Skeletal muscle tissue (tissue), 3 donors: ENCODE measurements at regions not wholly inside any gene's neighbourhood (a gene's known extent, or its start where the extent isn't known, plus 50 kb on each side); places are given as distances from the start of the nearest gene placed in this dataset.
A peak's percentile ranks its signal among the peaks of the same experiment; 100 is the strongest.

Source experiments
- H3K27ac ChIP-seq: one replicate; pipeline ENCODE4 v1.7.0; 2013; ENCODE audit warnings: mild to moderate bottlenecking, low read depth, low read length, inconsistent platforms
- H3K27me3 ChIP-seq, 3 donors: one replicate each; pipeline ENCODE4 v1.7.0; 2013; ENCODE audit warnings: low read length in 3 of 3; ENCODE audit not compliant: control insufficient read depth in 3 of 3, insufficient read depth in 3 of 3
- H3K36me3 ChIP-seq, 3 donors: one replicate each; pipeline ENCODE4 v1.7.0; 2013; ENCODE audit warnings: low read length in 3 of 3; ENCODE audit not compliant: control insufficient read depth in 3 of 3, insufficient read depth in 3 of 3
- H3K4me1 ChIP-seq, 3 donors: one replicate each; pipeline ENCODE4 v1.7.0; 2013; ENCODE audit warnings: low read length in 3 of 3, mild to moderate bottlenecking in 3 of 3; ENCODE audit not compliant: control insufficient read depth in 3 of 3, insufficient read depth in 3 of 3
- H3K4me3 ChIP-seq, 3 donors: one replicate each; pipeline ENCODE4 v1.7.0; 2013; ENCODE audit warnings: low read length in 3 of 3
- H3K9ac ChIP-seq, 3 donors: one replicate each; pipeline ENCODE4 v1.7.0; 2013; ENCODE audit warnings: low read length in 3 of 3, mild to moderate bottlenecking in 3 of 3, moderate library complexity in 2 of 3, low read depth in 1 of 3
- H3K9me3 ChIP-seq, 3 donors: one replicate each; pipeline ENCODE4 v1.7.0; 2013; ENCODE audit warnings: low read length in 3 of 3; ENCODE audit not compliant: control insufficient read depth in 3 of 3
- donor health status: Osteomylitis.

DNA sequence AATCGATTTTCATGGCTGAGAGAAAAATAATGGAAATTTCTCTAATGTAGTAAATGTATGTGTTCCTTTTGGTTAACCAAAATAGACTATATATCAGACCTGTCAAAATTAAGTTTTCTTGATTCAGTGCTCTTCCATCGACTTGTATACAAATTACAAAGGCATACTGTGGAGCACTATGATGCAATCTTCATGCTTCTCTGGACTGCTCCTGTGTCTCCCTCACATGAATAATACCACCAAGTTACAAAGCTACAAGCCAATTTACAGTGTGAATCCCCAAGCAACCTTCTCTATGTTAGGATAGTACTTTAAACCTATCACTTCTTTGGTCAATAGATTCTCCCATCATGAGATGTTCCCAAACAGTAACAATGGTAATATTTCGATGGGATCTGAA lies 577.9 kb downstream of the PPARGC1A start:
- Histone ChIP-seq H3K36me3 (no peaks in the 10 kb centered on the region), H3K27me3 (no peaks in the 10 kb centered on the region), H3K4me3 (no peak overlapping the region), H3K4me1 (no peaks in the 10 kb centered on the region), H3K27ac (no peak overlapping the region), H3K9ac (no peak overlapping the region), H3K9me3 (no peaks in the 10 kb centered on the region)

DNA sequence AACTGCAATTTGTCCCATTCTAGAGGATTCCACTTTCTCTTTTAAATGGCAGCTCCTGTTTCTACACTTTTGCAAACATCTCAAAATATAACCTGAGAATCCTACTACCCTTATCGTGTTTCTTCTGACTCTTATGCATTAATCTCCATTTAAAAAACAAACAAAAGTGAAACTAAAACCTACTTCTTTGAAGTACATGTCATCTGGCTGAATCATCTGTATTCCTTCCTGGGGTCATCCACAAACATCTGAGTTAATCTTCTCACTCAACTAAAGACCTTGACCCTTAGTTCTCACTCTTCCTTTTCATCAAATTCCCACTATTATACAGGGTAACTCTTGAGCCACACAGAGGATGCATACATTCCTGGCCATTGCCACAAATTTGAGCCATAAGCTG lies 584.8 kb downstream of the PPARGC1A start:
- H3K27ac ChIP-seq, result no peak overlapping the region
- no peaks in the 10 kb centered on the region for H3K9me3 ChIP-seq
- no peaks in the 10 kb centered on the region for H3K36me3 ChIP-seq
- no peak overlapping the region for H3K9ac ChIP-seq
- H3K4me3 ChIP-seq, result no peak overlapping the region
- H3K27me3 ChIP-seq, result no peaks in the 10 kb centered on the region
- no peaks in the 10 kb centered on the region for H3K4me1 ChIP-seq

DNA sequence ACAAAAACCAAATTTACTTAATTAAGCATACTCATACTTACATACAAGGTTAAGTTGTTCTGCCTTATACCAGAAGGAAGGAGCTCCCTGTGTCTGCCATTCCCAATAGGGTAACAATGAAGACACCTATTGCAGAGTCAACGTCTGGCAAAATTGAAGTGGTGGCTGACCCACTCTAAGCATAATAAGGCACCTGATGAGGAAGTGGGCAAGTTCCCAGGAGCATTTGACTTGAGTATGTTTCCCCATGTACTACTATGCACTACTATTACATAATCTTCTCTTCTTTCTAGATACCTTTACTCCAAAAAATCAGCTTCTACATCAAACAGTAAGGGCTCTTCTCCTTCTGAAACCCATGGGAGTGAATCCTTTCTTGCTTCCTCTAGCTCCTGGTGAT lies 591.5 kb downstream of the PPARGC1A start:
- no peaks in the 10 kb centered on the region for H3K36me3 ChIP-seq
- no peaks in the 10 kb centered on the region for H3K27me3 ChIP-seq
- H3K9ac ChIP-seq, result no peak overlapping the region
- H3K4me1 ChIP-seq, result no peaks in the 10 kb centered on the region
- no peak overlapping the region for H3K27ac ChIP-seq
- H3K9me3 ChIP-seq, result no peaks in the 10 kb centered on the region
- H3K4me3 ChIP-seq, result no peak overlapping the region

DNA sequence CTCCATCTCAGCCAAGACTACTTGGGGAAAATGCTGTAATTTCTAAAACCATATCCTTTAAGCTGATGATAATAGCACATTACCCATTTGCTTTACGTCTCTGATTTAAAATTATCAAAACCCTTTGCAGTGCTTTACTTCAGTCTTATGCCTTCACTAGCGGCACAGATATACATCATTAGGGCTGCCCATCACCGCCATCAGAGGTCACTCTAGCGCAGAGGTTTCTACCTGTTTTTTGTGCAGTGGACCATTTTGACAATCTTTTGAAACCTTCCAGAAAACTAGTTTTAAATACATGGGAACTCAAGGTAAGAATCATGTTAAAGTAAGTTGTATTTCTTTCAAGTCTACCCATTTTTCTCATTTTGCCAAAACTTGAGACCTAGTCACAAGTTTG lies 592.5 kb downstream of the PPARGC1A start:
- no peak overlapping the region for H3K27ac ChIP-seq
- H3K9ac ChIP-seq, result no peak overlapping the region
- no peaks in the 10 kb centered on the region for H3K4me1 ChIP-seq
- no peaks in the 10 kb centered on the region for H3K27me3 ChIP-seq
- no peaks in the 10 kb centered on the region for H3K36me3 ChIP-seq
- H3K9me3 ChIP-seq, result no peaks in the 10 kb centered on the region
- no peak overlapping the region for H3K4me3 ChIP-seq

DNA sequence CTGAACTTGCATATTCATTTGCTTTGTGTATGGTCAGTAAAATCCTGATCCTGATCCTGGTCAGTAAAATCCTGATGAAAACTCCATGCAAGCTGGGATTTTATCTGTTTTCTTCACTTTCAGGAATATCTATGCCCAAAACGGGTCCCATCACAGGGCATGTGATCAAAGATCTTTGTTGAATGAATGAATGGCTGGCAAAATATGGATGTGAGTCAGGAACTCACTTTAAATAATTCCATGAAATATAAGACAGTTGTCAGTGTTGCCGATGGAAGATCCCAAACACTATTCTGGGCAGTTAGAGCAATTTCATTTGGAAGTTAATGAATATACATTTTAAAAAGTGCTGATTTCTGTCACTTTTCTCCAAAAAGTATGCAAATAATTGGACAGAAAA lies 598.4 kb downstream of the GBA3 start:
- Histone ChIP-seq H3K27me3 (no peaks in the 10 kb centered on the region), H3K9me3 (no peaks in the 10 kb centered on the region), H3K36me3 (no peaks in the 10 kb centered on the region), H3K4me1 (peaks cover 0 to 5% (median 4%) of the 10 kb centered on the region in 3 donors), H3K27ac (peak overlapping the region; percentile 48), H3K4me3 (no peak overlapping the region), H3K9ac (no peak overlapping the region)

DNA sequence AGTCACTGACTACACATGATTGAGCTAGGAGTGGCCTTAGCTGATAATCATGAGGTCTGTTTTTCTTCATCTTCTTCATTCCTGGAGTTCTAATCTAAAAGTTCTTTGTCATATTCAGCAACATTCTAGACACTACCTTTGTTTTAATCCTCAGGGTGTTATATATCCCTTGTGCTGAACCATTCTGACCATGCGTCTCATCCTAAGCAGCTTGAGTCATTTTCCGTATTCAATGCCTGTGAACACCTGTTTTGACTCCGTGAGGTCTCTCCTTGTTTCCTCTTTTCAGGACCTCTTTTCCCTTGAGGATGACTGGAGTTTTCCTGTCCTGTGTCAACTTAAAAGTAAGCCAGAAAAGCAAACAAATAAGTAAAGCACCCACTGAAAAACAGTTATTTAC lies 597.9 kb downstream of the GBA3 start:
- Histone ChIP-seq H3K9ac (no peak overlapping the region), H3K4me1 (peaks cover 0 to 5% (median 4%) of the 10 kb centered on the region in 3 donors), H3K4me3 (no peak overlapping the region), H3K27ac (peak overlapping the region; percentile 48), H3K36me3 (no peaks in the 10 kb centered on the region), H3K27me3 (no peaks in the 10 kb centered on the region), H3K9me3 (no peaks in the 10 kb centered on the region)

DNA sequence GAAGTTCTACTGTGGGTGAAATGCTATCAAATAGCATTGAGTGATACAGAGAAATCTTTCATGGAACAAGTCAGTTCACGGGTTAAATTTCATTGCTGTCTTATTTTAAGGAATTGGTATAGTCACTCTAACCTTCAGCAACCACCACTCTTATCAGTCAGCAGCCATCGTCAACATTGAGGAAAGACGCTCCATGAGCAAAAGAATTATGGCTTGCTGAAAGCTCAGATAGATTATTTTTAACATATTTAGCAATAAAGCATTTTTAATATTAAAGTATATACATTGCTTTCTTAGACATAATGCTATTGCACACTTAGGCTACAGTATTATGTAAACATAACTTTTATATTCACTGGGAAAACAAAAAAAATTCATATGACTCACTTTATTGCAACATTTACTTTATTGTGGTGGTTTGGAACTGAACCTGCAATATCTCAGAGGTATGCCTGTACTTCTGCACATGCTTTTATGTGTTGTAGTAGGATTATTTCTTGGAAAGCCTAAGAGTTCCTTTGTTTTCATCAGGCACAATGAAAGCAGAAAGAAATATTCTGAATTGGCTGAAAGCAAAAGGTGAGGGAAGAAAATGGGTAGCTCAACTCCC lies 586.7 kb downstream of the GBA3 start:
- Histone ChIP-seq H3K27ac (no peak overlapping the region), H3K4me3 (no peak overlapping the region), H3K9me3 (no peaks in the 10 kb centered on the region), H3K27me3 (no peaks in the 10 kb centered on the region), H3K4me1 (no peaks in the 10 kb centered on the region), H3K9ac (no peak overlapping the region), H3K36me3 (no peaks in the 10 kb centered on the region)

DNA sequence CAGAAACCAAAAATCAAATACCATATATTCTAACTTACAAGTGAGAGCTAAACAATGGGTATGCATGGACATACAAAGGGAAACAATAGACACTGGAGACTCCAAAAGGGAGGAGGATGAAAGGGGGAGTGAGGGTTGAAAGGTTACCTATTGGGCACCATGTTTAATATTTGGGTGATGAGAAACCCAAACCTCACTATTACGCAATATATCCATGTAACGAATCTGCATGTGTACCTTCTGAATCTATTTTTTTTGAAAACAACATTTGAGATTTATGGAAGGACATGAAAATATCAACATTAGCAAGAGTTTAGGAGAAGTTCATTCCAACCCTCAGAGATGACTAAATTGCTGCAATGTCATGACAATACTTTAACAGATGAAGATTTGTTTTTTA lies 586.1 kb downstream of the GBA3 start:
- no peak overlapping the region for H3K4me3 ChIP-seq
- H3K27me3 ChIP-seq, result no peaks in the 10 kb centered on the region
- no peak overlapping the region for H3K9ac ChIP-seq
- H3K36me3 ChIP-seq, result no peaks in the 10 kb centered on the region
- H3K9me3 ChIP-seq, result no peaks in the 10 kb centered on the region
- H3K4me1 ChIP-seq, result no peaks in the 10 kb centered on the region
- no peak overlapping the region for H3K27ac ChIP-seq

DNA sequence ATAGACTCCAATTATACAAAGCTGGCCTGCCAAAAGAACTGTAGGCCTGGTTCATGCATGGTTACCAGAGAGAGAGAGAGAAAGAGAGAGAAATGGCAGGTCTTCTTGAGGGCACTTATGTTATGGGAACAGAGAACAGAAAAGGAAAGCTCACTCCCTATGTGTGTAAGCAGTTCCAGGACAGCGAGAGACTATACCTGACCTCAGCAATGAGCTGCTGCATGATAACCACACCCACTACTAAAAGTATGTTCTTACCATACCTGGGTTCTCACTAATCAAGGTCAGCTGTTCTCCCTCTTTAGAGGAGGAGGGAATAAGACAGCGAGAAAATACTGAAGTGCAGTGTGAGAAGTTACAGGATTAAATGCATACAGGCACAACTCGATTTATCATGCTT lies 583.3 kb downstream of the GBA3 start:
- Histone ChIP-seq H3K4me1 (no peaks in the 10 kb centered on the region), H3K4me3 (no peak overlapping the region), H3K9me3 (no peaks in the 10 kb centered on the region), H3K9ac (no peak overlapping the region), H3K36me3 (no peaks in the 10 kb centered on the region), H3K27me3 (no peaks in the 10 kb centered on the region), H3K27ac (no peak overlapping the region)

DNA sequence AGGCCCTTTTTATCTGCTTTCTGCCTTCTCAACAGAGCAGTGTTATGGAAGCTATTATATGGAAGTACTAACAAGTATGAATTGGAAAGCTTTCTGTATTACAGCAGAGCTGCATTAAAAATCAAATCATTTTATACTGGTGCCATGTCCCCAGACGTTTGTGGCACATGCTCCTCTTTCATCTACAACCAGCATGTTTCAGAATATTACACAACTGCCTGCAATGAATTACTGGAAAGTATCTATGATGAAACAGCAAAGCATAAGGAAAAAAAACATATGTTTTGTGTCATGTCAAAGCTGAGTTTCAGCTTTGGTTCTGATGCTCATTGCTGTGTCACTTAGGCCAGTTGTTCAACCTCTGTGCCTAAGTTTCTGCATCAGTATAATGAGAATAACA lies 576.8 kb downstream of the GBA3 start:
- Histone ChIP-seq H3K27me3 (no peaks in the 10 kb centered on the region), H3K4me1 (no peaks in the 10 kb centered on the region), H3K4me3 (no peak overlapping the region), H3K27ac (no peak overlapping the region), H3K9ac (no peak overlapping the region), H3K36me3 (peaks cover 0 to under 1% (median 0%) of the 10 kb centered on the region in 3 donors), H3K9me3 (no peaks in the 10 kb centered on the region)
